HG03378 (cell line): ENCODE measurements at regions not wholly inside any gene's neighbourhood (a gene's known extent, or its start where the extent isn't known, plus 50 kb on each side); places are given as distances from the start of the nearest gene placed in this dataset.

Source experiments
- ATAC-seq: cut with Tn5 transposase; IDR thresholded peaks from one replicate; pipeline ENCODE4 v1.9.1; 2021; ENCODE audit warnings: mild to moderate bottlenecking, moderate library complexity; ENCODE audit not compliant: unreplicated experiment

GRCh38 chr13:59176775-59177174 lies 987.0 kb downstream of the DIAPH3 start:
- no peak for ATAC-seq

GRCh38 chr13:59178344-59178743 lies 985.4 kb downstream of the DIAPH3 start:
- no peak for ATAC-seq

GRCh38 chr13:59182241-59182640 lies 981.5 kb downstream of the DIAPH3 start:
- no peak for ATAC-seq

- ATAC-seq, result no peak
These were observed 966.3 kb downstream of the DIAPH3 start for GRCh38 chr13:59197397-59197796.

GRCh38 chr13:59201841-59202240 lies 961.9 kb downstream of the DIAPH3 start:
- ATAC-seq, result no peak

GRCh38 chr13:59203855-59204254 lies 959.9 kb downstream of the DIAPH3 start:
- ATAC-seq, result no peak

- no peak for ATAC-seq
These were observed 958.2 kb downstream of the DIAPH3 start for GRCh38 chr13:59205501-59205900.

- no peak for ATAC-seq
These were observed 955.1 kb downstream of the DIAPH3 start for GRCh38 chr13:59208405-59209195.

GRCh38 chr13:59210543-59210942 lies 953.2 kb downstream of the DIAPH3 start:
- no peak for ATAC-seq

- ATAC-seq, result no peak
These were observed 952.1 kb downstream of the DIAPH3 start for GRCh38 chr13:59211606-59212005.

GRCh38 chr13:59229401-59229800 lies 934.3 kb downstream of the DIAPH3 start:
- no peak for ATAC-seq

- ATAC-seq, result no peak
These were observed 933.9 kb downstream of the DIAPH3 start for GRCh38 chr13:59229861-59230260.

GRCh38 chr13:59230484-59231264 lies 933.1 kb downstream of the DIAPH3 start:
- no peak for ATAC-seq

GRCh38 chr13:59236309-59236919 lies 927.3 kb downstream of the DIAPH3 start:
- no peak for ATAC-seq

- ATAC-seq, result no peak
These were observed 926.8 kb downstream of the DIAPH3 start for GRCh38 chr13:59236944-59237343.

- ATAC-seq, result no peak
These were observed 916.6 kb downstream of the DIAPH3 start for GRCh38 chr13:59247171-59247570.

- ATAC-seq, result no peak
These were observed 913.2 kb downstream of the DIAPH3 start for GRCh38 chr13:59250336-59251189.

- ATAC-seq, result no peak
These were observed 904.3 kb downstream of the DIAPH3 start for GRCh38 chr13:59259165-59260000.

GRCh38 chr13:59261928-59262488 lies 901.7 kb downstream of the DIAPH3 start:
- ATAC-seq, result no peak

- no peak for ATAC-seq
These were observed 900.2 kb downstream of the DIAPH3 start for GRCh38 chr13:59263531-59263930.
